HEK293 (cell line): ENCODE measurements at regions not wholly inside any gene's neighbourhood (a gene's known extent, or its start where the extent isn't known, plus 50 kb on each side); places are given as distances from the start of the nearest gene placed in this dataset.

ENCODE experiments used
- CTCF ChIA-PET: fragments of 350-600 bp; formaldehyde crosslinking; extraction: SDS; loops from one replicate; lab custom pipeline; 2021; ENCODE audit warnings: antibody characterized with exemption; lab: Yijun Ruan, JAX
- POLR2A ChIA-PET: fragments of 300-600 bp; formaldehyde crosslinking; extraction: SDS; loops from one replicate; lab custom pipeline; 2020; ENCODE audit warnings: antibody characterized with exemption, inconsistent platforms; lab: Yijun Ruan, JAX
- H3K27ac ChIP-seq: fragments of 200-500 bp; sonication (Bioruptor generic); 2 replicates; pipeline ENCODE4 v1.5.1; 2014; ENCODE audit warnings: low read depth, low read length, control low read depth, inconsistent platforms; ENCODE audit errors: extremely low read depth
- H3K36me3 ChIP-seq, 2 experiments: fragments of 200-500 bp in 1 of 2; sonication (Bioruptor generic) in 1 of 2; 1 replicate in 1 of 2; 2 replicates in 1 of 2; pipeline ENCODE4 v1.5.1; 2014 to 2017; ENCODE audit warnings: inconsistent platforms in 2 of 2, low read length in 2 of 2; ENCODE audit not compliant: control insufficient read depth in 2 of 2, insufficient read depth in 1 of 2
- H3K4me1 ChIP-seq: fragments of 200-500 bp; sonication (Bioruptor generic); 2 replicates; pipeline ENCODE4 v1.5.1; 2014; ENCODE audit warnings: mild to moderate bottlenecking, low read length, inconsistent platforms; ENCODE audit not compliant: control insufficient read depth, insufficient read depth
- H3K4me3 ChIP-seq: 2 replicates; pipeline ENCODE4 v1.5.1; 2011; ENCODE audit warnings: low read depth, mild to moderate bottlenecking, control low read depth, low read length, moderate library complexity
- H3K9me3 ChIP-seq: fragments of 200-500 bp; sonication (Bioruptor generic); 2 replicates; pipeline ENCODE4 v1.5.1; 2014; ENCODE audit warnings: low read depth, low read length, inconsistent platforms; ENCODE audit not compliant: control insufficient read depth, insufficient read depth
- KLF8 ChIP-seq: fragments of 450-650 bp; formaldehyde crosslinking; IDR thresholded peaks from 2 replicates; pipeline ENCODE4 v1.5.1; 2016; ENCODE audit warnings: missing biosample characterization, missing genetic modification characterization
- REPIN1 ChIP-seq: fragments of 450-650 bp; formaldehyde crosslinking; IDR thresholded peaks from 2 replicates; pipeline ENCODE4 v1.5.1; 2017; ENCODE audit warnings: missing biosample characterization, missing genetic modification characterization, low read depth
- WT1 ChIP-seq: fragments of 450-650 bp; formaldehyde crosslinking; IDR thresholded peaks from 2 replicates; pipeline ENCODE4 v1.5.1; 2016; ENCODE audit warnings: missing biosample characterization, missing genetic modification characterization
- ZBTB1 ChIP-seq: fragments of 450-650 bp; formaldehyde crosslinking; IDR thresholded peaks from 2 replicates; pipeline ENCODE4 v1.5.1; 2016; ENCODE audit warnings: missing biosample characterization, missing genetic modification characterization
- ZNF157 ChIP-seq: fragments of 450-650 bp; formaldehyde crosslinking; IDR thresholded peaks from 2 replicates; pipeline ENCODE4 v1.5.1; 2016; ENCODE audit warnings: missing biosample characterization, missing genetic modification characterization
- ZNF2 ChIP-seq: fragments of 450-650 bp; formaldehyde crosslinking; IDR thresholded peaks from 2 replicates; pipeline ENCODE4 v1.5.1; 2016; ENCODE audit warnings: missing biosample characterization, missing genetic modification characterization
- ZNF221 ChIP-seq: fragments of 450-650 bp; formaldehyde crosslinking; IDR thresholded peaks from 2 replicates; pipeline ENCODE4 v1.5.1; 2017; ENCODE audit warnings: missing biosample characterization, missing genetic modification characterization, borderline replicate concordance
- ZNF292 ChIP-seq: fragments of 450-650 bp; formaldehyde crosslinking; IDR thresholded peaks from 2 replicates; pipeline ENCODE4 v1.5.1; 2016; ENCODE audit warnings: low read depth, missing biosample characterization, missing genetic modification characterization, borderline replicate concordance
- ZNF341 ChIP-seq: fragments of 450-650 bp; formaldehyde crosslinking; IDR thresholded peaks from 2 replicates; pipeline ENCODE4; 2016; ENCODE audit warnings: low read depth, missing biosample characterization, missing genetic modification characterization
- ZNF513 ChIP-seq: fragments of 450-650 bp; IDR thresholded peaks from 2 replicates; pipeline ENCODE4 v1.5.1; 2018; ENCODE audit warnings: missing biosample characterization, missing genetic modification characterization
- ZNF518A ChIP-seq: fragments of 450-650 bp; formaldehyde crosslinking; conservative IDR thresholded peaks from 2 replicates; pipeline ENCODE4 v1.5.1; 2016; ENCODE audit warnings: low read depth, missing biosample characterization, missing genetic modification characterization
- ZNF529 ChIP-seq: fragments of 450-650 bp; formaldehyde crosslinking; IDR thresholded peaks from 2 replicates; pipeline ENCODE4 v1.5.1; 2017; ENCODE audit warnings: missing genetic modification characterization, missing biosample characterization; ENCODE audit not compliant: insufficient replicate concordance
- ZNF530 ChIP-seq: fragments of 450-650 bp; formaldehyde crosslinking; IDR thresholded peaks from 2 replicates; pipeline ENCODE4 v1.5.1; 2016; ENCODE audit warnings: low read depth, missing biosample characterization, missing genetic modification characterization
- ZNF561 ChIP-seq: fragments of 450-650 bp; IDR thresholded peaks from 2 replicates; pipeline ENCODE4 v1.5.1; 2018; ENCODE audit warnings: missing biosample characterization, missing genetic modification characterization, borderline replicate concordance
- ZNF610 ChIP-seq: fragments of 450-650 bp; formaldehyde crosslinking; IDR thresholded peaks from 2 replicates; pipeline ENCODE4 v1.5.1; 2016; ENCODE audit warnings: missing biosample characterization, missing genetic modification characterization, borderline replicate concordance
- ZNF792 ChIP-seq: fragments of 450-650 bp; formaldehyde crosslinking; IDR thresholded peaks from 2 replicates; pipeline ENCODE4 v1.5.1; 2016; ENCODE audit warnings: missing biosample characterization, missing genetic modification characterization
- TF ChIP-seq, protein P1 (sequence below): fragments of 450-650 bp; formaldehyde crosslinking; IDR thresholded peaks from 2 replicates; pipeline ENCODE4 v1.5.1; 2016; ENCODE audit warnings: missing biosample characterization, missing genetic modification characterization
- TF ChIP-seq, protein P2 (sequence below): fragments of 450-650 bp; formaldehyde crosslinking; IDR thresholded peaks from 2 replicates; pipeline ENCODE4 v1.5.1; 2016; ENCODE audit warnings: missing biosample characterization, missing genetic modification characterization
- TF ChIP-seq, protein P3 (sequence below): fragments of 450-650 bp; formaldehyde crosslinking; IDR thresholded peaks from 2 replicates; pipeline ENCODE4 v1.5.1; 2016; ENCODE audit warnings: missing biosample characterization, missing genetic modification characterization
- TF ChIP-seq, protein P4 (sequence below): IDR thresholded peaks from 2 replicates; pipeline ENCODE4 v1.6.1; 2011; ENCODE audit warnings: mild to moderate bottlenecking, low read depth, low read length, borderline replicate concordance

- no peak for TF ChIP-seq WT1
- TF ChIP-seq ZNF792 (tag by site-specific recombination) = no peak
- TF ChIP-seq ZNF157 (tag by site-specific recombination) = no peak
- TF ChIP-seq ZNF610 (tag by site-specific recombination) = no peak
- TF ChIP-seq, protein P1, sequence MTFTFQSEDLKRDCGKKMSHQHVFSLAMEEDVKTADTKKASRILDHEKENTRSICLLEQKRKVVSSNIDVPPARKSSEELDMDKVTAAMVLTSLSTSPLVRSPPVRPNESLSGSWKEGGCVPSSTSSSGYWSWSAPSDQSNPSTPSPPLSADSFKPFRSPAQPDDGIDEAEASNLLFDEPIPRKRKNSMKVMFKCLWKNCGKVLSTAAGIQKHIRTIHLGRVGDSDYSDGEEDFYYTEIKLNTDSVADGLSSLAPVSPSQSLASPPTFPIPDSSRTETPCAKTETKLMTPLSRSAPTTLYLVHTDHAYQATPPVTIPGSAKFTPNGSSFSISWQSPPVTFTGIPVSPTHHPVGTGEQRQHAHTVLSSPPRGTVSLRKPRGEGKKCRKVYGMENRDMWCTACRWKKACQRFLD = no peak
- no peak for TF ChIP-seq ZNF221 (tag by site-specific recombination)
- no peak for TF ChIP-seq ZNF341 (tag by site-specific recombination)
- no peak for TF ChIP-seq ZNF529
Measured at GRCh38 chr5:91794856-91795548, 411.9 kb upstream of the ARRDC3 start (continued).

GRCh38 chr5:91794455-91794854, 411.3 kb upstream of the ARRDC3 start:
- ChIA-PET CTCF (no interaction called here), POLR2A (no interaction called here)
- Histone ChIP-seq H3K9me3 (no peaks in the 10 kb centered on the region), H3K27ac (no peak overlapping the region), H3K4me1 (peaks cover 3% of the 10 kb centered on the region), H3K4me3 (no peak overlapping the region), H3K36me3 (no peaks in the 10 kb centered on the region)
- TF ChIP-seq, protein P2, sequence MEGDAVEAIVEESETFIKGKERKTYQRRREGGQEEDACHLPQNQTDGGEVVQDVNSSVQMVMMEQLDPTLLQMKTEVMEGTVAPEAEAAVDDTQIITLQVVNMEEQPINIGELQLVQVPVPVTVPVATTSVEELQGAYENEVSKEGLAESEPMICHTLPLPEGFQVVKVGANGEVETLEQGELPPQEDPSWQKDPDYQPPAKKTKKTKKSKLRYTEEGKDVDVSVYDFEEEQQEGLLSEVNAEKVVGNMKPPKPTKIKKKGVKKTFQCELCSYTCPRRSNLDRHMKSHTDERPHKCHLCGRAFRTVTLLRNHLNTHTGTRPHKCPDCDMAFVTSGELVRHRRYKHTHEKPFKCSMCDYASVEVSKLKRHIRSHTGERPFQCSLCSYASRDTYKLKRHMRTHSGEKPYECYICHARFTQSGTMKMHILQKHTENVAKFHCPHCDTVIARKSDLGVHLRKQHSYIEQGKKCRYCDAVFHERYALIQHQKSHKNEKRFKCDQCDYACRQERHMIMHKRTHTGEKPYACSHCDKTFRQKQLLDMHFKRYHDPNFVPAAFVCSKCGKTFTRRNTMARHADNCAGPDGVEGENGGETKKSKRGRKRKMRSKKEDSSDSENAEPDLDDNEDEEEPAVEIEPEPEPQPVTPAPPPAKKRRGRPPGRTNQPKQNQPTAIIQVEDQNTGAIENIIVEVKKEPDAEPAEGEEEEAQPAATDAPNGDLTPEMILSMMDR (tag by site-specific recombination) = no peak
- no peak for TF ChIP-seq ZBTB1 (tag by site-specific recombination)

GRCh38 chr5:91787718-91788117, 404.6 kb upstream of the ARRDC3 start:
- H3K27ac ChIP-seq = no peak overlapping the region
- H3K4me3 ChIP-seq = no peak overlapping the region
- H3K4me1 ChIP-seq = no peaks in the 10 kb centered on the region; the same call in 1 of the 2 replicates
- H3K36me3 ChIP-seq = no peaks in the 10 kb centered on the region
- no peaks in the 10 kb centered on the region for H3K9me3 ChIP-seq
- CTCF ChIA-PET = no interaction called here
- POLR2A ChIA-PET = no interaction called here
- TF ChIP-seq, protein P3, sequence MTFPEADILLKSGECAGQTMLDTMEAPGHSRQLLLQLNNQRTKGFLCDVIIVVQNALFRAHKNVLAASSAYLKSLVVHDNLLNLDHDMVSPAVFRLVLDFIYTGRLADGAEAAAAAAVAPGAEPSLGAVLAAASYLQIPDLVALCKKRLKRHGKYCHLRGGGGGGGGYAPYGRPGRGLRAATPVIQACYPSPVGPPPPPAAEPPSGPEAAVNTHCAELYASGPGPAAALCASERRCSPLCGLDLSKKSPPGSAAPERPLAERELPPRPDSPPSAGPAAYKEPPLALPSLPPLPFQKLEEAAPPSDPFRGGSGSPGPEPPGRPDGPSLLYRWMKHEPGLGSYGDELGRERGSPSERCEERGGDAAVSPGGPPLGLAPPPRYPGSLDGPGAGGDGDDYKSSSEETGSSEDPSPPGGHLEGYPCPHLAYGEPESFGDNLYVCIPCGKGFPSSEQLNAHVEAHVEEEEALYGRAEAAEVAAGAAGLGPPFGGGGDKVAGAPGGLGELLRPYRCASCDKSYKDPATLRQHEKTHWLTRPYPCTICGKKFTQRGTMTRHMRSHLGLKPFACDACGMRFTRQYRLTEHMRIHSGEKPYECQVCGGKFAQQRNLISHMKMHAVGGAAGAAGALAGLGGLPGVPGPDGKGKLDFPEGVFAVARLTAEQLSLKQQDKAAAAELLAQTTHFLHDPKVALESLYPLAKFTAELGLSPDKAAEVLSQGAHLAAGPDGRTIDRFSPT (tag by site-specific recombination) = no peak
- TF ChIP-seq ZNF221 (tag by site-specific recombination) = no peak
- no peak for TF ChIP-seq ZNF292
- TF ChIP-seq REPIN1 (tag by site-specific recombination) = no peak
- TF ChIP-seq ZNF518A (tag by site-specific recombination) = no peak
- TF ChIP-seq, protein P4, sequence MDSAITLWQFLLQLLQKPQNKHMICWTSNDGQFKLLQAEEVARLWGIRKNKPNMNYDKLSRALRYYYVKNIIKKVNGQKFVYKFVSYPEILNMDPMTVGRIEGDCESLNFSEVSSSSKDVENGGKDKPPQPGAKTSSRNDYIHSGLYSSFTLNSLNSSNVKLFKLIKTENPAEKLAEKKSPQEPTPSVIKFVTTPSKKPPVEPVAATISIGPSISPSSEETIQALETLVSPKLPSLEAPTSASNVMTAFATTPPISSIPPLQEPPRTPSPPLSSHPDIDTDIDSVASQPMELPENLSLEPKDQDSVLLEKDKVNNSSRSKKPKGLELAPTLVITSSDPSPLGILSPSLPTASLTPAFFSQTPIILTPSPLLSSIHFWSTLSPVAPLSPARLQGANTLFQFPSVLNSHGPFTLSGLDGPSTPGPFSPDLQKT = no peak
- no peak for TF ChIP-seq KLF8 (tag by site-specific recombination)
- no peak for TF ChIP-seq ZNF530 (tag by site-specific recombination)
- TF ChIP-seq ZNF513 (tag by site-specific recombination) = no peak
- no peak for TF ChIP-seq ZNF2 (tag by site-specific recombination)
- no peak for TF ChIP-seq ZNF561
